GM19238 (cell line): ENCODE measurements at regions not wholly inside any gene's neighbourhood (a gene's known extent, or its start where the extent isn't known, plus 50 kb on each side); places are given as distances from the start of the nearest gene placed in this dataset.

Source experiments
- DNase-seq: peaks from one replicate; pipeline ENCODE4 v3.0.0; 2011; ENCODE audit warnings: low spot score; ENCODE audit not compliant: insufficient read length

GRCh38 chr7:18308938-18309337 is 186.6 kb upstream of the HDAC9 start:
- no peak for DNase-seq

DNA sequence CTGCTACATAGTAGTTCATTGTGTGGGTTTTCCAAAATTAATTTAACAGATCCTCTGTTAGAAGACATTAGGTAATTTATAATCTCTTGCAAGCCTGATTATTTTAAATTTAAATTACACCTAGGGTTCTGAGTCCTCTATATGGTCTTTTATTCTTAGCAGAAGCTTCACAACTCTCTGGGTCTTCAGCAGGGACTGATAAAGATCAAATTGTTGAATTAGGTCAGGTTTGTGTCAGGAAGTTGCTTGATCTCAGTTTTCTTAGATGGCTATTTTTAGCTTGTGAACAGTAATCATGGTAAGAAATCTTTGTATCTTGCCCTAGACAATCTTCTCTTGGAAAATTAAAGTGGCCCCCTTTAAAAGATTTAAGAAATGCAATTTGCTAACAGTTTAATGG is 183.1 kb upstream of the HDAC9 start:
- DNase-seq = no peak

DNA sequence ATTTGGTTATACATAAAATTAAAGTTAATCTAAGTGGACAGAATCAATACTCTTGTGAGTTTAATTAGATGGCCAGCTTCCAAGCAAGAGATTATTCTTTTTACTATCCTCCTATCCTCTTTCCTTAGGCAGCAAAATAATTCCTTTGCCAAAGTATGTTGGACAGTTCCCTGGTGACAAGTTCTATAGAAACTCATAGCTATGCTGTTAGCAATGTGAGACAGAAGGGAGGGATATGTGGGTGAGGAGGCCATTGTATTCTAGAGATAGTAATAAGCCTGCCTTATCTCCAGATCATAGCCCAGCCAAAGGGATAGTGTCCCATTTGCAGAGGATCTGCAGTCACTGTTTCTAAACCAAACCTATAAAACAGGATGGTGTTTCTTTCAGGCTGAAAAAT is 181.6 kb upstream of the HDAC9 start:
- no peak for DNase-seq

- no peak for DNase-seq
Measured at GRCh38 chr7:18315241-18315640, 180.3 kb upstream of the HDAC9 start.

DNA sequence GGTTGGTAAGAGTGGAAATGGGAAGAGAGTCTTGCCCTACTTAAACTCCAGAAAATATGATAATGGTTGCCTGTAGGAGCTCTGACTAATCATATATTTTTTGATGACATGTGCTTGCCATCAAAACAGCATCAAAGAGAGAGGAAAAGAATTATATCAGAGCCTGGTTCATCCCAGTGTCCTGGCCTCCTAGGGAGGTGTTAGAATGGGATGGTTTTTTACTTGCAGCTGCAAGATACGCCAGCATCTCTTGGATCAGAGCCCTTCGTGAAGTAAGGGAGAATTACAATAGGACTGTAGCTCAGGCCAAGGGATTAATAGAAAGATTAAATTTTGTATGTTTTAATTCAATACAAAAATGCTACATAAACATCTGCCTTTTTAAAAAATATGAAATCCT is 177.6 kb upstream of the HDAC9 start:
- DNase-seq = no peak

- DNase-seq = no peak
Measured at GRCh38 chr7:18320422-18320821, 175.1 kb upstream of the HDAC9 start.

DNA sequence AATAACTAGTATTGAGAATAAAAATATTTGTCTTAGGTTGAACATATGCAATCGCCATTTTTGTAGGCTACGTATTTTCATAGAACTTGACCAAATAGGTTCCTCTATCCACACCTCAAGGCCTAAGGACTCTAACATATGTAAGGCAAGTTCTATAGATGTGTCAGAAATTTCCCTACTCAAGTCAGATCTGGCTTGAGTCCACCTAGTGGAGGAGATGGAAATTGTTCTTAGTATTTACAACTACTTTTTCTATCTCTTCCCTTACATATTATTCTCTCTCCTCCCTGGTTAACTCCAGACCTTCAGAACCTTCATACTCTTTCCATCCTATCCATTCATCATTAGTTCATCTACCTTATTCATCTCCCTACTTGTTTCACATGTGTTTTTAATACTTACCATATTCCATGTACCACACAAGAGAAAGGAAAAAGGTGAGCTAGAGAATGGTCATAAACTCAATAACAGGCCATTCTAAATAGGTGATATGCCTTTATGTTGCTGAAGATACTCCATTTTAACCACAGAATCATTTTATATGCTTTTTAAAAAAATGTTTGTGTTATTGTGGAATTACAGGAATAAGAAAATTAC is 174.5 kb upstream of the HDAC9 start:
- DNase-seq = peak; percentile 9

DNA sequence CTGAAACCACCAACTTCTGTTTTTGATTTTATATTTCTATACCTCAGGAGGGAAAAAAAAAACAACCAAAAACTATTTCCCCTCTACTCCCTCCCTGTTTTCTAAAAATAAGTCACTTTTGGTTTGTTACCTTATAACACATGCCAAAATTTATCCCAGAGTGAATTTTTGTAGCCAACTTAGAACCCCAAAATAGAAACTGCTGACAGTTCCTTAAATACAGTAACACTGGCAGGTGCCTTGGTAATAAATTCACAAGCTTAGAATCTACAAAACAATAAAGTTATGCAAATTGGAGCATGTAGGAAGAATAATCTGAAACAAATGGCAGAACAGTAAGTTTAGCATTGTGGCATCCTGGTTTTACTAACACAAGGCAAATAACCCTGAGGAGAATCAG is 165.0 kb upstream of the HDAC9 start:
- no peak for DNase-seq

- no peak for DNase-seq
Measured at GRCh38 chr7:18336626-18337025, 158.9 kb upstream of the HDAC9 start.

DNA sequence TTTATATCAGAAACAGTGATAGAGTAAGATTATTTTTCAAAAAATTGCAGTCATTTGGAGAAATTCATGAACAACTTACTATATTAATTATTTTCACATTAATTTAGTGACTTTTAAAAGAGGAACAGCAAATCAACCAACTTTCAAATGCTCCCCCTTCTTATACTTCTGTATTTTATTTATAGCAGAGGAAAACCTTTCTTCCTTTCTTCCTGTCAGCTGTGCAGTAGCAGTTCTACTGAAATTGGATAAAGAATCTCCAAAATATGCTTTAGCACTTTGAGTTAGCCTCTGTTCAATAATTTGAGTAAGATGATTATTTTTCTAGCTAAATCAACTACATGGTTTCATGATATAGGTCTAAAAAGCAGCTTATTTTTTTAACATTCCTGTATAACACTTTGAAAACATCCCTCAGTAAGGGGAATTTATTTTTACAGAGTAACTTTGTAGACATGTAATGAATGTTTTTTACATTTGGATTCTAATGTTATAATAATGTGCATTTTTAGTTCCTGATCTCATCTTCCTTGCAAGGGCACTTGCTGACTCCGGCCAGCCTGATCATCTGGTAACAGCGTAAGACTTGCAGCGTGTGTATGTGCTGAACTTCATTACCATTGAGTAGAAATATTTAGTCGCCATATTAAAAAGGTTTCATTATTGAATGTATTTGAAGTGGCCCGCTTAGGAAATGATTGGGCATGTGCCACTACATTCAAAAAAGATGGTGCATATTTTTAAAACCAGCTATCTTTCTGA is 158.3 kb upstream of the HDAC9 start:
- DNase-seq = no peak

DNA sequence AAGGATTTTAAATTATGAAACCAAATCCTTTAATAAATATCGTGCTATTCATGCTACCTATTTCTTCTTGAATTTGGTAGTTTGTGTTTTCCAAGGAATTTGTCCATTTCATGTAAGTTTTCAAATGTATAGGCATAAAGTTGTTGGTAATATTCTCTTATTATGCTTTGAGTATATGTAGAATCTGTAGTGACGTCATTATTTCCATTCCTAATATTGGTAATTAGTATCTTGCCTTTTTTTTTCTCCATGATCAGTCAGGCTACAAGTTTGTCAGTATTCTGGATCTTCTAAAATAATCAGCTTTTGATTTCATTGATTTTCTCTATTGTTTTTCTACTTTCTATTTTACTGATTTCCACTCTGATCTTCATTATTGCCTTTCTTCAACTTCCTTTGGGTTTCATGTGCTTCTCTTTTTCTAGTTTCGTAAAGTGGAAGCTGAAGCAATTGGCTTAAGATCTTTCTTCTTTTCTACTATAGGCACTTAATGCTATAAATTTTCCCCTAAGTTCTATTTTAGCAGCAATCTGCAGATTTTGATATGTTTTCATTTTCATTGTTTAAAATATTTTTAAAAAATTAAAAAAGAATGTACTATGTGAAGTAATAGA is 156.5 kb upstream of the HDAC9 start:
- DNase-seq = no peak

GRCh38 chr7:18341756-18342155 is 153.8 kb upstream of the HDAC9 start:
- DNase-seq = no peak

DNA sequence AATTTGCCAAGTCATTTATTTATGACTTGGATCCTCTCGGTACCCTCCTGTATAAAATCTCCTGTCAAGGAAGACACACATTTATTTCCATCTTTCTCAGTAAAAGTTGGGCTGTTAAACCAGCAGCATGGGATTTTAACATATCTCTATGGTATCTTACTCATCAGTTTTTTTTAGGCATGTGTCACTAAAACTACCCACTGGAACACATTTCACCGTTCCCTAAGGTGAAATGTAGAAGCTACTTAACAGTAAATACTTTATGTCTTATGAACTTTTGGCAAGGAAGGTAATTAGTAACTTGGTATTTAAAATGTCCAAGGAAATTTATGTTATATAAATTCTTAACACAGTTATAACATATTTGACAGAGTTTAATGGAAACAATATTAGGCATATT is 152.5 kb upstream of the HDAC9 start:
- no peak for DNase-seq

- no peak for DNase-seq
Measured at GRCh38 chr7:18344536-18344935, 151.0 kb upstream of the HDAC9 start.

DNA sequence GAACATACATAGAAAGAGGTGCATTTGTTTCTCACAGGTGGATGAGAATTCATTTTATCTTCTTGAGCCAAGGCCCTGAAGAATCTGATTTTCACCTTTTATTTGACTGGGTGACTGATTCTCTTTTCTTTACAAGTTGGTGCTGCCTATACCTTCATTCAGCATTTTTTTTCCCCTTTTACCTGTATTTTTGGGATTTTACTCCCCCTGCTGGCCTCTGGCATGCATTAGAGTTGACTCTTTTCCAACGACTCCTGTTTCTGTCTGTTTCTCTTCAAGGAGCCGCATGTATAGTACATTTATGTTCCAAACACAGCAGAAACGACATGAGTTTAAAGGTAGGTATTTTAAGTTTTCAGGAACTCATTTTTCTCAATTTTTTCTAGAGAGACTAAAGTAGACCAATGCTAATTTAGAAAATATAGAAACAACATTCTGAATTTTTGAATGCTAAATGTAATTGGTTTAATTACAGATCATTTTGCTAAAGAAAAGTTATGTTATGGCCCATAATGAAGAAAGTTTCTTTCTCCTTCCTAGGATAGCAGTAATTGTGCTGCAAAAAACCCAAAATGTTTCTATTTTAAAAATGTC is 149.8 kb upstream of the HDAC9 start:
- no peak for DNase-seq

DNA sequence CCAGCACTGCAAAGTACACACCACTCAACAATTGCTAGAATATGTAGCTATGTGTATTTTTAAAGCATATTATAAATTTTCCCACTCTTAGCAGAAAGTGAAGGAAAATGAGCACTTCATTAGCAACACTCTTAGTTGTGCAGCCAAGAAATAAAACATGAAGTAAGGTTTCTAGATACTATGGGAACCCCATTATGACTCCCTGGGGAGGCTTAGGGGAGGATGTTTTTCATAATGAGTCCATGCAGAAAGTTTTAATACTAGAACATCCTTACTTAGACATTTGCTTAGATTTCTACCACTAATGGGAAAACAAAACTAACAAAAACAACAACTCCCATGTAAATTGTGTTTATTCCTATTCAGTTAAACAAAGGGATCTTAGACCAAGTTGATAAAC is 148.4 kb upstream of the HDAC9 start:
- DNase-seq = no peak

- DNase-seq = no peak
Measured at GRCh38 chr7:18350678-18351077, 144.9 kb upstream of the HDAC9 start.

GRCh38 chr7:18352339-18353255 is 143.0 kb upstream of the HDAC9 start:
- no peak for DNase-seq

- DNase-seq = no peak
Measured at GRCh38 chr7:18353339-18353738, 142.2 kb upstream of the HDAC9 start.

- no peak for DNase-seq
Measured at GRCh38 chr7:18354108-18355085, 141.2 kb upstream of the HDAC9 start.
